ENCODE measurements at regions not wholly inside any gene's neighbourhood (a gene's known extent, or its start where the extent isn't known, plus 50 kb on each side); places are given as distances from the start of the nearest gene placed in this dataset.
"Not testable (repeated sequence)": the region's sequence is repeated elsewhere in the genome, so short reads cannot be mapped to it uniquely, and the experiment has no call there.

- no peaks in the 10 kb centered on the region for H3K4me1 ChIP-seq (ENCODE audit: control insufficient read depth, insufficient read depth, low read length)
- no peaks in the 10 kb centered on the region for H3K9me3 ChIP-seq (ENCODE audit: control insufficient read depth, insufficient read depth, low read length)
- H3K4me3 ChIP-seq (ENCODE audit: low read depth, low read length): no peak overlapping the region
- no peaks in the 10 kb centered on the region for H3K27me3 ChIP-seq (ENCODE audit: control insufficient read depth, insufficient read depth, low read length)
- H3K36me3 ChIP-seq (ENCODE audit: control insufficient read depth, insufficient read depth, low read length): no peaks in the 10 kb centered on the region
- H3K9ac ChIP-seq (ENCODE audit: low read depth, low read length): no peak overlapping the region
These were observed 108.5 kb downstream of the DACT1 start for GRCh38 chr14:58746261-58746660.

GRCh38 chr14:58746701-58747100 is 108.9 kb downstream of the DACT1 start:
- no peak overlapping the region for H3K9ac ChIP-seq (ENCODE audit: low read depth, low read length)
- no peaks in the 10 kb centered on the region for H3K27me3 ChIP-seq (ENCODE audit: control insufficient read depth, insufficient read depth, low read length)
- no peak overlapping the region for H3K4me3 ChIP-seq (ENCODE audit: low read depth, low read length)
- no peaks in the 10 kb centered on the region for H3K4me1 ChIP-seq (ENCODE audit: control insufficient read depth, insufficient read depth, low read length)
- no peaks in the 10 kb centered on the region for H3K36me3 ChIP-seq (ENCODE audit: control insufficient read depth, insufficient read depth, low read length)
- H3K9me3 ChIP-seq (ENCODE audit: control insufficient read depth, insufficient read depth, low read length): no peaks in the 10 kb centered on the region

DNA sequence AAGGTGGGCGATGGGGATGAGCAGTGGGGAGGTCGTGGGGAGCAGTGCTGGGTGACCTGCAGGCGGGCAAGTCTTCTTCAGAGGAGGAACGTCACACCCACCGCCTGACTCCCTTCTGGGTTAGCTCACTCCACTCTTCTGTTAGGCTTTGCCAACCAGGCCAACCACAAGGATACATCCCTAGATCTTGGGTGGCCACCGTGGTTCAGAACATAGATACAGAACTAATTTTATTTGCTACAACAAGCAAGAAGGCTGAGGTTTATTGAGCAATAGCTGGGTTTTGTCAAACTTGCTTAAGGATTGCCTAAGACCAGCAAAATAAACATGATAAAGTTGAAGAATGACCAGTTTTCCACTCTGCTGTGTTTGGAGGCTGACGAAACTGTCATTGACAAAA is 109.4 kb downstream of the DACT1 start:
- H3K27me3 ChIP-seq (ENCODE audit: control insufficient read depth, insufficient read depth, low read length): no peaks in the 10 kb centered on the region
- no peaks in the 10 kb centered on the region for H3K4me1 ChIP-seq (ENCODE audit: control insufficient read depth, insufficient read depth, low read length)
- no peak overlapping the region for H3K4me3 ChIP-seq (ENCODE audit: low read depth, low read length)
- no peaks in the 10 kb centered on the region for H3K36me3 ChIP-seq (ENCODE audit: control insufficient read depth, insufficient read depth, low read length)
- no peaks in the 10 kb centered on the region for H3K9me3 ChIP-seq (ENCODE audit: control insufficient read depth, insufficient read depth, low read length)
- H3K9ac ChIP-seq (ENCODE audit: low read depth, low read length): no peak overlapping the region

DNA sequence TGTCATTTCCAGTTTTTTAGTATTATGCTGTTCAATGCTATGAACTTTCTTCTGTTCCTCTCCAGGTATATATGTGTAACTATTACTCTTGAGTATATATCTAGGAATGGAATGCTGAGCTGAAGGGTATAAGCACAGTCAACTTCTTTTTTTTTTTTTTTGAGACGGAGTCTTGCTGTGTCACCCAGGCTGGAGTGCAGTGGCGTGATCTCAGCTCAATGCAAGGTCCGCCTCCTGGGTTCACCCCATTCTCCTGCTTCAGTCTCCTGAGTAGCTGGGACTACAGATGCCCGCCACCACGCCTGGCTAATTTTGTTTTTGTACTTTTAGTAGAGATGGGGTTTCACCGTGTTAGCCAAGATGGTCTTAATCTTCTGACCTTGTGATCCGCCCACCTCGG is 110.5 kb downstream of the DACT1 start:
- not testable (repeated sequence) for H3K4me3 ChIP-seq (ENCODE audit: low read depth, low read length); H3K27me3 ChIP-seq (ENCODE audit: control insufficient read depth, insufficient read depth, low read length); H3K4me1 ChIP-seq (ENCODE audit: control insufficient read depth, insufficient read depth, low read length); H3K9ac ChIP-seq (ENCODE audit: low read depth, low read length); H3K36me3 ChIP-seq (ENCODE audit: control insufficient read depth, insufficient read depth, low read length); H3K9me3 ChIP-seq (ENCODE audit: control insufficient read depth, insufficient read depth, low read length)

- no peak overlapping the region for H3K4me3 ChIP-seq (ENCODE audit: low read depth, low read length)
These were observed 111.4 kb downstream of the DACT1 start for GRCh38 chr14:58749066-58749669.

GRCh38 chr14:58750321-58751269 is 112.8 kb downstream of the DACT1 start:
- Histone ChIP-seq H3K4me1 (ENCODE audit: control insufficient read depth, insufficient read depth, low read length) (peaks cover 5% of the 10 kb centered on the region), H3K9ac (ENCODE audit: low read depth, low read length) (no peak overlapping the region), H3K4me3 (ENCODE audit: low read depth, low read length) (no peak overlapping the region), H3K9me3 (ENCODE audit: control insufficient read depth, insufficient read depth, low read length) (no peaks in the 10 kb centered on the region), H3K36me3 (ENCODE audit: control insufficient read depth, insufficient read depth, low read length) (no peaks in the 10 kb centered on the region), H3K27me3 (ENCODE audit: control insufficient read depth, insufficient read depth, low read length) (no peaks in the 10 kb centered on the region)

More at GRCh38 chr14:58749066-58749669, 111.4 kb downstream of the DACT1 start:
- Histone ChIP-seq H3K9ac (ENCODE audit: low read depth, low read length) (no peak overlapping the region), H3K9me3 (ENCODE audit: control insufficient read depth, insufficient read depth, low read length) (no peaks in the 10 kb centered on the region), H3K36me3 (ENCODE audit: control insufficient read depth, insufficient read depth, low read length) (no peaks in the 10 kb centered on the region), H3K4me1 (ENCODE audit: control insufficient read depth, insufficient read depth, low read length) (no peaks in the 10 kb centered on the region), H3K27me3 (ENCODE audit: control insufficient read depth, insufficient read depth, low read length) (no peaks in the 10 kb centered on the region)

DNA sequence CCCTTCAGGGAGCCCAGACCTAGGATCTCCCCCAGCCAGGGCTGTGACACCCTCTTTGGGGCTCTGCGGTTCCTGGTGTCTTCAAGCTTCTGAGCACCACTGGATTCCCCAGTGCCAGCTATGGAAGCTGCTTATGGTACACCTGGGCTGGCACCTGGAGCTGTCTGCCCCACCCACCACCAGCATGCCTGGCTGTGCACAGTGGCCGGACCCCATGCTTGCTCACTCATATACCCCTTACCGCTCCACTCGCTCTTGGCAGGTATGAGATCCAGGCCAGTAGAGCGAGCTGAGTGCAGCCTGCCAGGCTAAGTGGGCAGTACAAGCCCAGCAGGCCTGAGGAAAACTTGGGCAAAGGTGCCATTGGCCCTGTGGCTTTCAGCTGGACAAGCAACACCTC is 114.0 kb downstream of the DACT1 start:
- Histone ChIP-seq H3K4me3 (ENCODE audit: low read depth, low read length) (no peak overlapping the region), H3K27me3 (ENCODE audit: control insufficient read depth, insufficient read depth, low read length) (no peaks in the 10 kb centered on the region), H3K9ac (ENCODE audit: low read depth, low read length) (no peak overlapping the region), H3K36me3 (ENCODE audit: control insufficient read depth, insufficient read depth, low read length) (no peaks in the 10 kb centered on the region), H3K4me1 (ENCODE audit: control insufficient read depth, insufficient read depth, low read length) (peaks cover 10% of the 10 kb centered on the region), H3K9me3 (ENCODE audit: control insufficient read depth, insufficient read depth, low read length) (no peaks in the 10 kb centered on the region)

GRCh38 chr14:58752289-58752688 is 114.5 kb downstream of the DACT1 start:
- Histone ChIP-seq H3K36me3 (ENCODE audit: control insufficient read depth, insufficient read depth, low read length) (no peaks in the 10 kb centered on the region), H3K4me3 (ENCODE audit: low read depth, low read length) (no peak overlapping the region), H3K4me1 (ENCODE audit: control insufficient read depth, insufficient read depth, low read length) (peaks cover 10% of the 10 kb centered on the region), H3K9me3 (ENCODE audit: control insufficient read depth, insufficient read depth, low read length) (no peaks in the 10 kb centered on the region), H3K27me3 (ENCODE audit: control insufficient read depth, insufficient read depth, low read length) (no peaks in the 10 kb centered on the region), H3K9ac (ENCODE audit: low read depth, low read length) (no peak overlapping the region)

DNA sequence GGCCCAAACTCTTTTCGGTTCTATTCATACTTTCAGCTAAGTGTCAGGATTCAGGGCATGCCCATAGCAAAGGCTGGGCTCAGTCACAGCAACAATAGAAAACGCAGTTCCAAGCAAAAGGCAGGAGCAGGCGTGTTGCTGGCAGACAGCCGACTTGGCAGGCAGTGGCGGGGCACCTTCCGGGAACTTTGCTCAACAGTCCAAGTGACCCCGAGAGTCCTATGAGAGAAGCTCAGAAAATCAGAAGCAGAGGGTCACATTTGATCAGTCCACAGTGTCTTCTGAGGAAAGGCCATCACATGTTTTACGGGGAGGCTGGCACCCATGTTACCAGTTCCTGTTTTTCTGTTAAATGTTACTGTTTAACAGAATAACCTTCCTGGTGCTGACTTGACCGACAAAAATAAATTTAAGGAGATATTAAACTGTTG is 115.0 kb downstream of the DACT1 start:
- Histone ChIP-seq H3K9ac (ENCODE audit: low read depth, low read length) (no peak overlapping the region), H3K9me3 (ENCODE audit: control insufficient read depth, insufficient read depth, low read length) (no peaks in the 10 kb centered on the region), H3K4me3 (ENCODE audit: low read depth, low read length) (no peak overlapping the region), H3K4me1 (ENCODE audit: control insufficient read depth, insufficient read depth, low read length) (peaks cover 10% of the 10 kb centered on the region), H3K36me3 (ENCODE audit: control insufficient read depth, insufficient read depth, low read length) (no peaks in the 10 kb centered on the region), H3K27me3 (ENCODE audit: control insufficient read depth, insufficient read depth, low read length) (no peaks in the 10 kb centered on the region)

GRCh38 chr14:58755031-58755925 is 117.5 kb downstream of the DACT1 start:
- H3K27me3 ChIP-seq (ENCODE audit: control insufficient read depth, insufficient read depth, low read length): no peaks in the 10 kb centered on the region
- no peaks in the 10 kb centered on the region for H3K9me3 ChIP-seq (ENCODE audit: control insufficient read depth, insufficient read depth, low read length)
- no peak overlapping the region for H3K4me3 ChIP-seq (ENCODE audit: low read depth, low read length)
- H3K9ac ChIP-seq (ENCODE audit: low read depth, low read length): no peak overlapping the region
- H3K4me1 ChIP-seq (ENCODE audit: control insufficient read depth, insufficient read depth, low read length): peaks cover 10% of the 10 kb centered on the region
- H3K36me3 ChIP-seq (ENCODE audit: control insufficient read depth, insufficient read depth, low read length): no peaks in the 10 kb centered on the region

DNA sequence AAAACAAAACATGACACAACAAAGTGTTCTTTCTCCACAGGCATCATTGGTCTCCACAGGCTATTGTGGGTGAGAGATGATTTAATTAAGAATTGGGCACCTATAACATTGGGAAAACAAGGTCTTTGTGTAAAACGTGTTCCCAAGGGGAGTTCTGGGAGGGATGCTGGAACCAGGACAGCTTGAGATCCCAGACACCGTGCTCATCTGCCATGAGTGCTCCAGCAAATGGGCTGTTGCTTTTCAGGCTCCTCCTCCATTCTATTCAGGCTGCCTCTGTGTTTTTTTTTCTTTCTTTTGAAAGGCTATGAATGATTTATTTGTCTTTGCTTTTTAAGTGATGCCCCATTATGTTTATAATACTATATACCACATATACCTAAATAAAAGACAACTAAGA is 122.4 kb downstream of the DACT1 start:
- Histone ChIP-seq H3K4me3 (ENCODE audit: low read depth, low read length) (no peak overlapping the region), H3K9ac (ENCODE audit: low read depth, low read length) (no peak overlapping the region), H3K27me3 (ENCODE audit: control insufficient read depth, insufficient read depth, low read length) (no peaks in the 10 kb centered on the region), H3K4me1 (ENCODE audit: control insufficient read depth, insufficient read depth, low read length) (peaks cover 10% of the 10 kb centered on the region), H3K36me3 (ENCODE audit: control insufficient read depth, insufficient read depth, low read length) (no peaks in the 10 kb centered on the region), H3K9me3 (ENCODE audit: control insufficient read depth, insufficient read depth, low read length) (no peaks in the 10 kb centered on the region)

Data from iPS-15b (cell line).